ENCODE measurements at regions not wholly inside any gene's neighbourhood (a gene's known extent, or its start where the extent isn't known, plus 50 kb on each side); places are given as distances from the start of the nearest gene placed in this dataset.

DNA sequence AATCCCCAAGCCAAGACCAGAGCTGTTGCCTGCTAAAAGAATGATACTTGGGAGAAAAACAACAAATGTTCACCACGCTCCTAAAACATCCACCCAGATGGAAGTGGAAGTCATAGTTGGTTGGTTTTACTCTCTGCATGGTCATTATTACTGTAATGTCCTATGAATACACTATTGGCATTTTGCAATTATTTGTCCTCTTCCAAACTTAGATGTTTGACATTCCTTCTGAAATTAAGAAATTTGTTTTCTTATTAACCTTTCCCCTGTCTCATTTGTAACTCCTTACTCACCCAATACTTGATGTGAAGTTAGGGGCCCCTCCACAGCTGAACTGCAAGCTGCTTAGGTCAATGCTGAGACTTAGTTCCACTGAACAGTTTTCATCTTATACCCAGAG lies 383.3 kb downstream of the INHBA start:
- DNase-seq (ENCODE audit: low read depth), result no peak
- H3K4me3 ChIP-seq (ENCODE audit: low read depth, low read length), result no peak overlapping the region
- TF ChIP-seq MYC (IDR thresholded peaks at IDR 0.05; ENCODE audit: low read depth, low read length), result no peak
- TF ChIP-seq MAX (IDR thresholded peaks at IDR 0.05; ENCODE audit: low read depth, low read length), result no peak
- no peak for TF ChIP-seq CTCF (IDR thresholded peaks at IDR 0.05; ENCODE audit: low read depth, low read length)
- no peak for TF ChIP-seq POLR2A (IDR thresholded peaks at IDR 0.05; ENCODE audit: extremely low read depth, insufficient read length)

GRCh38 chr7:41316410-41316809 lies 386.5 kb downstream of the INHBA start:
- DNase-seq (ENCODE audit: low read depth), result no peak
- TF ChIP-seq MAX (IDR thresholded peaks at IDR 0.05; ENCODE audit: low read depth, low read length) (no peak), POLR2A (IDR thresholded peaks at IDR 0.05; ENCODE audit: extremely low read depth, insufficient read length) (no peak)
- H3K4me3 ChIP-seq (ENCODE audit: low read depth, low read length), result no peak overlapping the region

DNA sequence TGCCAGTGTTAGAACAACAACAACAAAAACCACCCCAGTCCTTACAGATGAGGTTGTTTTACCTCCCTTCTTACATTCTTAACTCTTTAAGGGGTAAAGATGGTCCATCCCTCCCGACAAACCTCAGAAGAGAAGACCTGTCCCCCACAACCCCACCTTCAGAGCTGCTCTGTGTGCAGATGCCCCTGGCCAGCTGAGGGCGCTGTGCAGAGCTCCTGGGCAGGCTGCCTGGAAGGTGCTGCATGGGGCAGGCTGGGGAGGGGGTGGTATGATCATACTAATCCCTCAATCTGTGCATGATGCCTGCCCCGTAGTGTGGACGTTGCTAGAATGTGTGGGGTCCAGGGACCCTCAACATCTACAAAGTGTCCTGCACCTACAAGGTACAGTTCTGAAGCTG lies 387.1 kb downstream of the INHBA start:
- peak; percentile 19 for DNase-seq (ENCODE audit: low read depth)
- TF ChIP-seq MAX (IDR thresholded peaks at IDR 0.05; ENCODE audit: low read depth, low read length) (no peak), POLR2A (IDR thresholded peaks at IDR 0.05; ENCODE audit: extremely low read depth, insufficient read length) (no peak), CTCF (IDR thresholded peaks at IDR 0.05; ENCODE audit: low read depth, low read length) (peak; percentile 41), MYC (IDR thresholded peaks at IDR 0.05; ENCODE audit: low read depth, low read length) (no peak)
- no peak overlapping the region for H3K4me3 ChIP-seq (ENCODE audit: low read depth, low read length)

GRCh38 chr7:41313171-41313570 lies 389.7 kb downstream of the INHBA start:
- DNase-seq (ENCODE audit: low read depth), result no peak
- no peak overlapping the region for H3K4me3 ChIP-seq (ENCODE audit: low read depth, low read length)
- TF ChIP-seq POLR2A (IDR thresholded peaks at IDR 0.05; ENCODE audit: extremely low read depth, insufficient read length), result no peak
- no peak for TF ChIP-seq MAX (IDR thresholded peaks at IDR 0.05; ENCODE audit: low read depth, low read length)
- TF ChIP-seq CTCF (IDR thresholded peaks at IDR 0.05; ENCODE audit: low read depth, low read length), result no peak
- no peak for TF ChIP-seq MYC (IDR thresholded peaks at IDR 0.05; ENCODE audit: low read depth, low read length)

GRCh38 chr7:41312235-41312634 lies 390.7 kb downstream of the INHBA start:
- no peak for DNase-seq (ENCODE audit: low read depth)
- no peak overlapping the region for H3K4me3 ChIP-seq (ENCODE audit: low read depth, low read length)
- TF ChIP-seq POLR2A (IDR thresholded peaks at IDR 0.05; ENCODE audit: extremely low read depth, insufficient read length) (no peak), MAX (IDR thresholded peaks at IDR 0.05; ENCODE audit: low read depth, low read length) (no peak), CTCF (IDR thresholded peaks at IDR 0.05; ENCODE audit: low read depth, low read length) (no peak), MYC (IDR thresholded peaks at IDR 0.05; ENCODE audit: low read depth, low read length) (no peak)

DNA sequence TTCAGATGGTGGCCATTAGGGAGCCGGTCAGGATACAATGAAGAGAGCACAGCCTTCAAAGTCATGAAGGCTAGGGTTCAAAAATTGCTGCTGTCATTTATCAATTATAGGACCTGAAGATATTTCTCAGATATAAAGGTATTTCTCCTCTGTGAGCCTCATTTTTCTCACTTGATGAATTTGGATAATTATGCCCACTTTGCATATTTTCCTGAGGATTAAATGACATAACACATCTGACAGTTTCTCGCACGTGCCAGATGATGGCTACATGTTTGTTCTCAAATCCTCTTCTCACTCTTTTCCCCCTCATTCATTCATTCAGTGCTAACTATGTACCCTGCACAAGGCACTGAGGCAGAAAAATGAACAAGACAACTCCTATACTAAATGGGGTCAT lies 391.6 kb downstream of the INHBA start:
- no peak for DNase-seq (ENCODE audit: low read depth)
- H3K4me3 ChIP-seq (ENCODE audit: low read depth, low read length), result no peak overlapping the region
- no peak for TF ChIP-seq MAX (IDR thresholded peaks at IDR 0.05; ENCODE audit: low read depth, low read length)
- TF ChIP-seq POLR2A (IDR thresholded peaks at IDR 0.05; ENCODE audit: extremely low read depth, insufficient read length), result no peak
- TF ChIP-seq MYC (IDR thresholded peaks at IDR 0.05; ENCODE audit: low read depth, low read length), result no peak
- TF ChIP-seq CTCF (IDR thresholded peaks at IDR 0.05; ENCODE audit: low read depth, low read length), result no peak
